GM13976 (cell line): ENCODE measurements at regions not wholly inside any gene's neighbourhood (a gene's known extent, or its start where the extent isn't known, plus 50 kb on each side); places are given as distances from the start of the nearest gene placed in this dataset.

ENCODE experiments used
- DNase-seq: peaks from one replicate; pipeline ENCODE4 v3.0.0; 2012; ENCODE audit warnings: low spot score
- in situ Hi-C: fragments of 300-500 bp; cut with MboI; formaldehyde crosslinking; loops from one replicate; pipeline ENCODE4 v1.12.0; 2022; ENCODE audit warnings: low sequenced_read_pairs, mixed read lengths, inconsistent platforms; ENCODE audit not compliant: unreplicated experiment
- TF ChIP-seq, protein P1 (sequence below): IDR thresholded peaks from 2 replicates; pipeline ENCODE4 v1.5.1; 2012; ENCODE audit warnings: borderline replicate concordance, mild to moderate bottlenecking; ENCODE audit not compliant: insufficient read depth; ENCODE audit errors: extremely low read depth, missing control alignments, control extremely low read depth

- in situ Hi-C loops: no loop called here
- no peak for DNase-seq
- TF ChIP-seq, protein P1, sequence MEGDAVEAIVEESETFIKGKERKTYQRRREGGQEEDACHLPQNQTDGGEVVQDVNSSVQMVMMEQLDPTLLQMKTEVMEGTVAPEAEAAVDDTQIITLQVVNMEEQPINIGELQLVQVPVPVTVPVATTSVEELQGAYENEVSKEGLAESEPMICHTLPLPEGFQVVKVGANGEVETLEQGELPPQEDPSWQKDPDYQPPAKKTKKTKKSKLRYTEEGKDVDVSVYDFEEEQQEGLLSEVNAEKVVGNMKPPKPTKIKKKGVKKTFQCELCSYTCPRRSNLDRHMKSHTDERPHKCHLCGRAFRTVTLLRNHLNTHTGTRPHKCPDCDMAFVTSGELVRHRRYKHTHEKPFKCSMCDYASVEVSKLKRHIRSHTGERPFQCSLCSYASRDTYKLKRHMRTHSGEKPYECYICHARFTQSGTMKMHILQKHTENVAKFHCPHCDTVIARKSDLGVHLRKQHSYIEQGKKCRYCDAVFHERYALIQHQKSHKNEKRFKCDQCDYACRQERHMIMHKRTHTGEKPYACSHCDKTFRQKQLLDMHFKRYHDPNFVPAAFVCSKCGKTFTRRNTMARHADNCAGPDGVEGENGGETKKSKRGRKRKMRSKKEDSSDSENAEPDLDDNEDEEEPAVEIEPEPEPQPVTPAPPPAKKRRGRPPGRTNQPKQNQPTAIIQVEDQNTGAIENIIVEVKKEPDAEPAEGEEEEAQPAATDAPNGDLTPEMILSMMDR: no peak
Measured at GRCh38 chr13:70967564-70967963, 859.3 kb upstream of the KLHL1 start.

DNA sequence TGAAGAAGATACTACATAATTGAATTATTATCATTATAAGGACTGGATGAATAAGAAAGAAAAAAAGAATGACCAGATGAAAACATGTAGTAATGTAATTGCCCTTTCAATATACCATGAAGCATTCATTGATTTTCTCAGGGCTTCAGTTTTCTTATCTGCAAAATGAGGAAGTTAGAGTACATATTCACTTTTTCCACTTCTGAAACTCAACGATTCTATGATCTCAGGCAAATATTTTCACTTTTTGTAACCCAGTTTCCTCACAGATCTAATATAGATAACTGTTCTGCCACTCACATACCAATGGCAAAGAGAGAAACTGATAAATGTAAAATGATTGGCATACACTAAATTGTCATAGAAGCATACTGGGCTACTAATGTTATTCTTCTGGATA lies 856.6 kb upstream of the KLHL1 start:
- in situ Hi-C loops: no loop called here
- no peak for DNase-seq
- TF ChIP-seq, protein P1: no peak

- TF ChIP-seq, protein P1: no peak
- in situ Hi-C loops: no loop called here
- DNase-seq: no peak
Measured at GRCh38 chr13:70964124-70964523, 855.9 kb upstream of the KLHL1 start.

- in situ Hi-C loops: no loop called here
Measured at GRCh38 chr13:70960841-70961443, 852.7 kb upstream of the KLHL1 start.

GRCh38 chr13:70959035-70959775 lies 851.0 kb upstream of the KLHL1 start:
- DNase-seq: no peak
- TF ChIP-seq, protein P1: no peak
- in situ Hi-C loops: no loop called here

More at GRCh38 chr13:70960841-70961443, 852.7 kb upstream of the KLHL1 start:
- TF ChIP-seq, protein P1: peak; percentile 21
- DNase-seq: peak; percentile 21

DNA sequence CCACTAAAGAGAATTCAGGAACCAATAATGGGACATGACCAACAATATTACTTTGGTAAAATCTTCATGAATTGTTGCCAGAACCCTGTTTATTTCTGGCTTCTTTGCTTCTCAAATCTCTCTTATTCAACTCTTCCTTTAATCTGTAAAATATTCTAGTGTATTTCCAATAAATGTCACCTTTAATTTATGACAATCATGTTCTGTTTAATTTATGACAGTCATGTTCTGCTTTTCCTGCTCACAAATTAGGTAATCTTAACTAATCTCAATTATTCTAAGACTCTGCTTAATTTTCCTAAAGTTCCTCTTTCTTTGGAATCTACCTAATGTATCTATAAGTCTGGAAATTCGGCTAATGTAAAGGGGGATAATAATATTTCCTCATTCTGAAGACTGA lies 847.6 kb upstream of the KLHL1 start:
- no peak for DNase-seq
- in situ Hi-C loops: no loop called here
- TF ChIP-seq, protein P1: no peak
